ENCODE measurements at regions not wholly inside any gene's neighbourhood (a gene's known extent, or its start where the extent isn't known, plus 50 kb on each side); places are given as distances from the start of the nearest gene placed in this dataset.

GRCh38 chr21:20313013-20313412, 685.2 kb upstream of the NCAM2 start:
- no peaks in the 10 kb centered on the region for H3K9me1 ChIP-seq (ENCODE audit: control insufficient read depth, insufficient read depth, low read length)
- no peak for FAIRE-seq
- H3K4me1 ChIP-seq (replicated peaks in 1 of 2; ENCODE audit: control insufficient read depth in 2 of 2, insufficient read depth in 2 of 2, low read length in 2 of 2): no peaks in the 10 kb centered on the region
- 26% methylated on average over 3 of the region's 3 CpGs for WGBS (ENCODE audit: insufficient coverage, low coverage, missing lambda C conversion rate)
- H3K9me3 ChIP-seq (replicated peaks; ENCODE audit: control insufficient read depth, insufficient read depth, low read depth, low read length): no peaks in the 10 kb centered on the region
- ChIA-PET POLR2A (no interaction called here), CTCF (ENCODE audit: low intra/inter-chr PET ratio) (no interaction called here)
- H2AFZ ChIP-seq (ENCODE audit: low read depth, low read length): no peak overlapping the region
- H3K27ac ChIP-seq (ENCODE audit: extremely low read depth, low read depth, low read length): no peak overlapping the region
- no peaks in the 10 kb centered on the region for H3K79me2 ChIP-seq (ENCODE audit: control insufficient read depth, insufficient read depth, low read length)
- in situ Hi-C loops (cut with MboI): no loop called here
- TF ChIP-seq CEBPG (CRISPR knock-in tag; IDR thresholded peaks at IDR 0.05): no peak
- TF ChIP-seq CEBPG (tag; conservative IDR thresholded peaks at IDR 0.05 in 1 of 2, IDR thresholded peaks at IDR 0.05 in 1 of 2): peak in 1 of 2 experiments; percentile 88; a peak in 2 of 4 replicates
- no peak for TF ChIP-seq PTBP1 (IDR thresholded peaks at IDR 0.05; ENCODE audit: low read depth, low read length)
- peak; percentile 83 for TF ChIP-seq CEBPB (tag; IDR thresholded peaks at IDR 0.05)
- no peak overlapping the region for H3K4me2 ChIP-seq (ENCODE audit: insufficient read depth, low read length)
- H3K4me3 ChIP-seq: no peak overlapping the region
- H3K36me3 ChIP-seq (ENCODE audit: control insufficient read depth, insufficient read depth, low read length): no peaks in the 10 kb centered on the region
- no peaks in the 10 kb centered on the region for H3K27me3 ChIP-seq (ENCODE audit: control insufficient read depth in 2 of 2, insufficient read depth in 2 of 2, low read length in 2 of 2)
- no peak for ATAC-seq
- DNase-seq (ENCODE audit: extremely low read depth in 1 of 4, low spot score in 3 of 4): no peak
- no TSS peak for BruUV-seq (replicated peaks)
- H4K20me1 ChIP-seq (replicated peaks; ENCODE audit: control insufficient read depth, insufficient read depth, low read length): no peaks in the 10 kb centered on the region
- H3K9ac ChIP-seq (ENCODE audit: insufficient read depth in 1 of 2, low read depth in 2 of 2, low read length in 2 of 2): no peak overlapping the region
- intact Hi-C loops (cut with micrococcal nuclease): no loop called here

- no peak for ATAC-seq
- no peak overlapping the region for H3K27ac ChIP-seq (ENCODE audit: extremely low read depth, low read depth, low read length)
- no peaks in the 10 kb centered on the region for H3K9me3 ChIP-seq (replicated peaks; ENCODE audit: control insufficient read depth, insufficient read depth, low read depth, low read length)
- intact Hi-C loops (cut with micrococcal nuclease): no loop called here
- no peak for DNase-seq (ENCODE audit: extremely low read depth in 1 of 4, low spot score in 3 of 4)
- BruUV-seq (replicated peaks): no TSS peak
- no peak overlapping the region for H2AFZ ChIP-seq (ENCODE audit: low read depth, low read length)
- no peaks in the 10 kb centered on the region; the same call in 2 of the 3 replicates for H3K36me3 ChIP-seq (ENCODE audit: control insufficient read depth, insufficient read depth, low read length)
- CTCF ChIA-PET (ENCODE audit: low intra/inter-chr PET ratio): no interaction called here
- FAIRE-seq: no peak
- in situ Hi-C loops (cut with MboI): no loop called here
- H3K9me1 ChIP-seq (ENCODE audit: control insufficient read depth, insufficient read depth, low read length): no peaks in the 10 kb centered on the region
- H3K9ac ChIP-seq (ENCODE audit: insufficient read depth in 1 of 2, low read depth in 2 of 2, low read length in 2 of 2): no peak overlapping the region
- H3K27me3 ChIP-seq (ENCODE audit: control insufficient read depth in 2 of 2, insufficient read depth in 2 of 2, low read length in 2 of 2): no peaks in the 10 kb centered on the region
- H3K4me1 ChIP-seq (replicated peaks in 1 of 2; ENCODE audit: control insufficient read depth in 2 of 2, insufficient read depth in 2 of 2, low read length in 2 of 2): no peaks in the 10 kb centered on the region
- H4K20me1 ChIP-seq (replicated peaks; ENCODE audit: control insufficient read depth, insufficient read depth, low read length): no peaks in the 10 kb centered on the region
- POLR2A ChIA-PET: no interaction called here
- H3K4me3 ChIP-seq: no peak overlapping the region
- no peak overlapping the region for H3K4me2 ChIP-seq (ENCODE audit: insufficient read depth, low read length)
- H3K79me2 ChIP-seq (ENCODE audit: control insufficient read depth, insufficient read depth, low read length): no peaks in the 10 kb centered on the region
- 80% methylated on average over 1 of the region's 1 CpG for WGBS (ENCODE audit: insufficient coverage, low coverage, missing lambda C conversion rate)
- TF ChIP-seq TAF1 (IDR thresholded peaks at IDR 0.05; ENCODE audit: control insufficient read depth, extremely low read depth, insufficient read depth, low read length, severe bottlenecking) (no peak), MAFK (IDR thresholded peaks at IDR 0.05; ENCODE audit: low read length) (peak; percentile 69), FUS (optimal IDR thresholded peaks at IDR 0.05; ENCODE audit: low read depth, low read length) (no peak), ESRRA (IDR thresholded peaks at IDR 0.05; ENCODE audit: borderline replicate concordance, low read depth) (no peak), MAFF (IDR thresholded peaks at IDR 0.05; ENCODE audit: low read length) (peak; percentile 73), ZNF316 (IDR thresholded peaks at IDR 0.05) (peak; percentile 94), HNRNPL (IDR thresholded peaks at IDR 0.05; ENCODE audit: low read depth, low read length) (no peak), ETV6 (IDR thresholded peaks at IDR 0.05; ENCODE audit: borderline replicate concordance in 1 of 2, low read depth in 2 of 2, low read length in 1 of 2) (no peak), ETV6 (CRISPR knock-in tag; IDR thresholded peaks at IDR 0.05; ENCODE audit: borderline replicate concordance) (no peak)
- TF ChIP-seq, protein P1, sequence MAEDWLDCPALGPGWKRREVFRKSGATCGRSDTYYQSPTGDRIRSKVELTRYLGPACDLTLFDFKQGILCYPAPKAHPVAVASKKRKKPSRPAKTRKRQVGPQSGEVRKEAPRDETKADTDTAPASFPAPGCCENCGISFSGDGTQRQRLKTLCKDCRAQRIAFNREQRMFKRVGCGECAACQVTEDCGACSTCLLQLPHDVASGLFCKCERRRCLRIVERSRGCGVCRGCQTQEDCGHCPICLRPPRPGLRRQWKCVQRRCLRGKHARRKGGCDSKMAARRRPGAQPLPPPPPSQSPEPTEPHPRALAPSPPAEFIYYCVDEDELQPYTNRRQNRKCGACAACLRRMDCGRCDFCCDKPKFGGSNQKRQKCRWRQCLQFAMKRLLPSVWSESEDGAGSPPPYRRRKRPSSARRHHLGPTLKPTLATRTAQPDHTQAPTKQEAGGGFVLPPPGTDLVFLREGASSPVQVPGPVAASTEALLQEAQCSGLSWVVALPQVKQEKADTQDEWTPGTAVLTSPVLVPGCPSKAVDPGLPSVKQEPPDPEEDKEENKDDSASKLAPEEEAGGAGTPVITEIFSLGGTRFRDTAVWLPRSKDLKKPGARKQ (CRISPR knock-in tag; IDR thresholded peaks at IDR 0.05): no peak
- TF ChIP-seq, protein P2, sequence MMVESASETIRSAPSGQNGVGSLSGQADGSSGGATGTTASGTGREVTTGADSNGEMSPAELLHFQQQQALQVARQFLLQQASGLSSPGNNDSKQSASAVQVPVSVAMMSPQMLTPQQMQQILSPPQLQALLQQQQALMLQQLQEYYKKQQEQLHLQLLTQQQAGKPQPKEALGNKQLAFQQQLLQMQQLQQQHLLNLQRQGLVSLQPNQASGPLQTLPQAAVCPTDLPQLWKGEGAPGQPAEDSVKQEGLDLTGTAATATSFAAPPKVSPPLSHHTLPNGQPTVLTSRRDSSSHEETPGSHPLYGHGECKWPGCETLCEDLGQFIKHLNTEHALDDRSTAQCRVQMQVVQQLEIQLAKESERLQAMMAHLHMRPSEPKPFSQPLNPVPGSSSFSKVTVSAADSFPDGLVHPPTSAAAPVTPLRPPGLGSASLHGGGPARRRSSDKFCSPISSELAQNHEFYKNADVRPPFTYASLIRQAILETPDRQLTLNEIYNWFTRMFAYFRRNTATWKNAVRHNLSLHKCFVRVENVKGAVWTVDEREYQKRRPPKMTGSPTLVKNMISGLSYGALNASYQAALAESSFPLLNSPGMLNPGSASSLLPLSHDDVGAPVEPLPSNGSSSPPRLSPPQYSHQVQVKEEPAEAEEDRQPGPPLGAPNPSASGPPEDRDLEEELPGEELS (CRISPR knock-in tag; IDR thresholded peaks at IDR 0.05; ENCODE audit: borderline replicate concordance): no peak
Observed at GRCh38 chr21:20315042-20315441, 683.2 kb upstream of the NCAM2 start.

Data from K562 (cell line).